ENCODE measurements at regions not wholly inside any gene's neighbourhood (a gene's known extent, or its start where the extent isn't known, plus 50 kb on each side); places are given as distances from the start of the nearest gene placed in this dataset.

- Histone ChIP-seq H3K27ac (ENCODE audit: low read depth, low read length) (no peak overlapping the region), H3K36me3 (ENCODE audit: control insufficient read depth in 1 of 2, insufficient read depth in 2 of 2, low read length in 2 of 2) (no peaks in the 10 kb centered on the region), H3K4me1 (ENCODE audit: control insufficient read depth in 1 of 2, insufficient read depth in 2 of 2, low read length in 2 of 2) (no peaks in the 10 kb centered on the region), H3K9me3 (ENCODE audit: control insufficient read depth in 1 of 2, low read length in 2 of 2) (peaks cover 0 to 2% of the 10 kb centered on the region in 2 donors), H3K9ac (ENCODE audit: low read depth in 1 of 2, low read length in 2 of 2) (no peak overlapping the region), H3K4me3 (ENCODE audit: low read depth in 1 of 2, low read length in 2 of 2) (no peak overlapping the region), H3K27me3 (ENCODE audit: control insufficient read depth in 1 of 2, insufficient read depth in 2 of 2, low read length in 2 of 2) (no peaks in the 10 kb centered on the region)
Observed at GRCh38 chr14:85387181-85387580, 142.8 kb upstream of the FLRT2 start.

- no peak overlapping the region for H3K4me3 ChIP-seq (ENCODE audit: low read depth in 1 of 2, low read length in 2 of 2)
- no peaks in the 10 kb centered on the region for H3K4me1 ChIP-seq (ENCODE audit: control insufficient read depth in 1 of 2, insufficient read depth in 2 of 2, low read length in 2 of 2)
- no peak overlapping the region for H3K27ac ChIP-seq (ENCODE audit: low read depth, low read length)
- H3K36me3 ChIP-seq (ENCODE audit: control insufficient read depth in 1 of 2, insufficient read depth in 2 of 2, low read length in 2 of 2): no peaks in the 10 kb centered on the region
- H3K9ac ChIP-seq (ENCODE audit: low read depth in 1 of 2, low read length in 2 of 2): no peak overlapping the region
- no peaks in the 10 kb centered on the region for H3K9me3 ChIP-seq (ENCODE audit: control insufficient read depth in 1 of 2, low read length in 2 of 2)
- no peaks in the 10 kb centered on the region for H3K27me3 ChIP-seq (ENCODE audit: control insufficient read depth in 1 of 2, insufficient read depth in 2 of 2, low read length in 2 of 2)
Observed at GRCh38 chr14:85390236-85390635, 139.7 kb upstream of the FLRT2 start.

DNA sequence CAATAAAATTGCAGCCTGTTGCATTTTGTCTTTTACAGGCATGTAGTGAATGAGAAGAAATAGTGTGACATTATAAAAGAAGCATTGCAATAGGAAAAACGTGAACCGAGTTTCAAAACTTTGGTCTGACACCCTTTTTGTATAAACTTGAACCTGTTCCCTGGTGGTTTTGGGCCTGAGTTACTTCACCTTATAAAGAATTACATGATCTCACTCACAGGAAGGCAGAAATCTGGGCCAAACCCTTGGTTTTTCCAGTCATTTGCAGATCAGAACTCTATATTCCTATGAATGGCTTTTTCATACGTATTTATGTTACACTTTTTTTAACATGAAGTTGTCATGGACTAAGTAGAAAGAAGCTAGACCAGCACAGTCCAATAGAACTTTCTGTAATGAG is 138.5 kb upstream of the FLRT2 start:
- H3K27me3 ChIP-seq (ENCODE audit: control insufficient read depth in 1 of 2, insufficient read depth in 2 of 2, low read length in 2 of 2): no peaks in the 10 kb centered on the region
- H3K4me1 ChIP-seq (ENCODE audit: control insufficient read depth in 1 of 2, insufficient read depth in 2 of 2, low read length in 2 of 2): no peaks in the 10 kb centered on the region
- H3K4me3 ChIP-seq (ENCODE audit: low read depth in 1 of 2, low read length in 2 of 2): no peak overlapping the region
- H3K9ac ChIP-seq (ENCODE audit: low read depth in 1 of 2, low read length in 2 of 2): no peak overlapping the region
- H3K27ac ChIP-seq (ENCODE audit: low read depth, low read length): no peak overlapping the region
- H3K36me3 ChIP-seq (ENCODE audit: control insufficient read depth in 1 of 2, insufficient read depth in 2 of 2, low read length in 2 of 2): no peaks in the 10 kb centered on the region
- peaks cover 0 to 3% of the 10 kb centered on the region in 2 donors for H3K9me3 ChIP-seq (ENCODE audit: control insufficient read depth in 1 of 2, low read length in 2 of 2)

DNA sequence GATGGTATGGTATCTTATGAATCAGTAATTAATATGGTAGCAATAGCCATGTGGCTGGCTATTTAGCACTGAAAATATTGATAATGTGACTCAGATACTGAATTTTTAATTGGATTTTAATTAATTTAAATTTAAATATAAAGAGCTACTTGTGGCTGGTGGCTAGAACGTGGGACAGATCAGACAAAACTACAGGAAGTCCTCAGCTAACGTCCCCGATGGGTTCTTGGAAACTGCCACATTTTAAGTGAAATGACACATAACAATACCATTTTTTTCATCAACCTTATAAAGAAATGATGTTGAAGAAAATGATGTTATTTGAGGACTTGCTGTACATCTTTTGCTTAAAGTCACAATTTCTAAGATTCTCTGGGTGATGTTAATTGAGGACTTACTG is 138.1 kb upstream of the FLRT2 start:
- Histone ChIP-seq H3K36me3 (ENCODE audit: control insufficient read depth in 1 of 2, insufficient read depth in 2 of 2, low read length in 2 of 2) (no peaks in the 10 kb centered on the region), H3K4me3 (ENCODE audit: low read depth in 1 of 2, low read length in 2 of 2) (no peak overlapping the region), H3K4me1 (ENCODE audit: control insufficient read depth in 1 of 2, insufficient read depth in 2 of 2, low read length in 2 of 2) (no peaks in the 10 kb centered on the region), H3K9ac (ENCODE audit: low read depth in 1 of 2, low read length in 2 of 2) (no peak overlapping the region), H3K9me3 (ENCODE audit: control insufficient read depth in 1 of 2, low read length in 2 of 2) (peaks cover 0 to 3% of the 10 kb centered on the region in 2 donors), H3K27me3 (ENCODE audit: control insufficient read depth in 1 of 2, insufficient read depth in 2 of 2, low read length in 2 of 2) (no peaks in the 10 kb centered on the region), H3K27ac (ENCODE audit: low read depth, low read length) (no peak overlapping the region)

DNA sequence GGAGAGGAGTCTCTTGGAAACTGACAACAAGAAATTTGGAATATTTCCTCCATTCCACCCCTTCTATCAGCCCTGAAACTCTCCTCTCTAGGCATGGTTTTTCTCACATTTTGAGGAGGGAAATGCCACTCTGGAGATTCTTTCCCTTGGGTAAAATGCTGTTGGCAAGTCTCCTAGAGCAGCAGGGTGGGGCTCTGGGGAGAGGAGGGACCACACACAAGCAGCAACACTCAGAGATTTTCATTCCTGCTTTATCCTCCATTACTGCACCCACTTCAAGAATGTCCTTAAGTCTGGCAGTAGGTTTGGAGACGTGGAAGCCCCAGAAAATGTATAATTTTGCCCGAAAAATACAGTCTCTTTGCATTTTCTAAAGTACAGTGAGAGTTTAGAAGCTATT is 130.8 kb upstream of the FLRT2 start:
- Histone ChIP-seq H3K4me3 (ENCODE audit: low read depth in 1 of 2, low read length in 2 of 2) (no peak overlapping the region), H3K27me3 (ENCODE audit: control insufficient read depth in 1 of 2, insufficient read depth in 2 of 2, low read length in 2 of 2) (no peaks in the 10 kb centered on the region), H3K27ac (ENCODE audit: low read depth, low read length) (no peak overlapping the region), H3K9ac (ENCODE audit: low read depth in 1 of 2, low read length in 2 of 2) (no peak overlapping the region), H3K9me3 (ENCODE audit: control insufficient read depth in 1 of 2, low read length in 2 of 2) (peaks cover 0 to 5% of the 10 kb centered on the region in 2 donors), H3K4me1 (ENCODE audit: control insufficient read depth in 1 of 2, insufficient read depth in 2 of 2, low read length in 2 of 2) (no peaks in the 10 kb centered on the region), H3K36me3 (ENCODE audit: control insufficient read depth in 1 of 2, insufficient read depth in 2 of 2, low read length in 2 of 2) (no peaks in the 10 kb centered on the region)

GRCh38 chr14:85400678-85401077 is 129.3 kb upstream of the FLRT2 start:
- no peaks in the 10 kb centered on the region for H3K27me3 ChIP-seq (ENCODE audit: control insufficient read depth in 1 of 2, insufficient read depth in 2 of 2, low read length in 2 of 2)
- no peak overlapping the region for H3K9ac ChIP-seq (ENCODE audit: low read depth in 1 of 2, low read length in 2 of 2)
- no peaks in the 10 kb centered on the region for H3K36me3 ChIP-seq (ENCODE audit: control insufficient read depth in 1 of 2, insufficient read depth in 2 of 2, low read length in 2 of 2)
- peaks cover 0 to 5% of the 10 kb centered on the region in 2 donors for H3K9me3 ChIP-seq (ENCODE audit: control insufficient read depth in 1 of 2, low read length in 2 of 2)
- H3K4me1 ChIP-seq (ENCODE audit: control insufficient read depth in 1 of 2, insufficient read depth in 2 of 2, low read length in 2 of 2): no peaks in the 10 kb centered on the region
- H3K4me3 ChIP-seq (ENCODE audit: low read depth in 1 of 2, low read length in 2 of 2): no peak overlapping the region
- H3K27ac ChIP-seq (ENCODE audit: low read depth, low read length): no peak overlapping the region

- no peak overlapping the region for H3K4me3 ChIP-seq (ENCODE audit: low read depth in 1 of 2, low read length in 2 of 2)
- no peak overlapping the region for H3K27ac ChIP-seq (ENCODE audit: low read depth, low read length)
Observed at GRCh38 chr14:85401384-85401783, 128.6 kb upstream of the FLRT2 start.

GRCh38 chr14:85402569-85403162 is 127.3 kb upstream of the FLRT2 start:
- Histone ChIP-seq H3K27ac (ENCODE audit: low read depth, low read length) (no peak overlapping the region), H3K9ac (ENCODE audit: low read depth in 1 of 2, low read length in 2 of 2) (no peak overlapping the region), H3K4me3 (ENCODE audit: low read depth in 1 of 2, low read length in 2 of 2) (no peak overlapping the region), H3K9me3 (ENCODE audit: control insufficient read depth in 1 of 2, low read length in 2 of 2) (peaks cover 0 to 3% of the 10 kb centered on the region in 2 donors), H3K27me3 (ENCODE audit: control insufficient read depth in 1 of 2, insufficient read depth in 2 of 2, low read length in 2 of 2) (no peaks in the 10 kb centered on the region), H3K4me1 (ENCODE audit: control insufficient read depth in 1 of 2, insufficient read depth in 2 of 2, low read length in 2 of 2) (no peaks in the 10 kb centered on the region), H3K36me3 (ENCODE audit: control insufficient read depth in 1 of 2, insufficient read depth in 2 of 2, low read length in 2 of 2) (no peaks in the 10 kb centered on the region)

More at GRCh38 chr14:85401384-85401783, 128.6 kb upstream of the FLRT2 start:
- no peaks in the 10 kb centered on the region for H3K27me3 ChIP-seq (ENCODE audit: control insufficient read depth in 1 of 2, insufficient read depth in 2 of 2, low read length in 2 of 2)
- H3K9ac ChIP-seq (ENCODE audit: low read depth in 1 of 2, low read length in 2 of 2): no peak overlapping the region
- no peaks in the 10 kb centered on the region for H3K36me3 ChIP-seq (ENCODE audit: control insufficient read depth in 1 of 2, insufficient read depth in 2 of 2, low read length in 2 of 2)
- no peaks in the 10 kb centered on the region for H3K4me1 ChIP-seq (ENCODE audit: control insufficient read depth in 1 of 2, insufficient read depth in 2 of 2, low read length in 2 of 2)
- H3K9me3 ChIP-seq (ENCODE audit: control insufficient read depth in 1 of 2, low read length in 2 of 2): peaks cover 0 to 3% of the 10 kb centered on the region in 2 donors

GRCh38 chr14:85409481-85410210 is 120.3 kb upstream of the FLRT2 start:
- no peaks in the 10 kb centered on the region for H3K36me3 ChIP-seq (ENCODE audit: control insufficient read depth in 1 of 2, insufficient read depth in 2 of 2, low read length in 2 of 2)
- no peaks in the 10 kb centered on the region for H3K4me1 ChIP-seq (ENCODE audit: control insufficient read depth in 1 of 2, insufficient read depth in 2 of 2, low read length in 2 of 2)
- no peak overlapping the region for H3K27ac ChIP-seq (ENCODE audit: low read depth, low read length)
- H3K27me3 ChIP-seq (ENCODE audit: control insufficient read depth in 1 of 2, insufficient read depth in 2 of 2, low read length in 2 of 2): no peaks in the 10 kb centered on the region
- H3K9me3 ChIP-seq (ENCODE audit: control insufficient read depth in 1 of 2, low read length in 2 of 2): no peaks in the 10 kb centered on the region
- H3K9ac ChIP-seq (ENCODE audit: low read depth in 1 of 2, low read length in 2 of 2): no peak overlapping the region
- no peak overlapping the region for H3K4me3 ChIP-seq (ENCODE audit: low read depth in 1 of 2, low read length in 2 of 2)

GRCh38 chr14:85412756-85413155 is 117.2 kb upstream of the FLRT2 start:
- H3K9me3 ChIP-seq (ENCODE audit: control insufficient read depth in 1 of 2, low read length in 2 of 2): peaks cover 0 to 3% of the 10 kb centered on the region in 2 donors

More at GRCh38 chr14:85412756-85413155, 117.2 kb upstream of the FLRT2 start:
- Histone ChIP-seq H3K4me3 (ENCODE audit: low read depth in 1 of 2, low read length in 2 of 2) (no peak overlapping the region), H3K27ac (ENCODE audit: low read depth, low read length) (no peak overlapping the region), H3K27me3 (ENCODE audit: control insufficient read depth in 1 of 2, insufficient read depth in 2 of 2, low read length in 2 of 2) (no peaks in the 10 kb centered on the region), H3K36me3 (ENCODE audit: control insufficient read depth in 1 of 2, insufficient read depth in 2 of 2, low read length in 2 of 2) (no peaks in the 10 kb centered on the region), H3K9ac (ENCODE audit: low read depth in 1 of 2, low read length in 2 of 2) (no peak overlapping the region), H3K4me1 (ENCODE audit: control insufficient read depth in 1 of 2, insufficient read depth in 2 of 2, low read length in 2 of 2) (no peaks in the 10 kb centered on the region)
